ENCODE measurements at regions not wholly inside any gene's neighbourhood (a gene's known extent, or its start where the extent isn't known, plus 50 kb on each side); places are given as distances from the start of the nearest gene placed in this dataset.

GRCh38 chr11:44493930-44494329, 71.5 kb upstream of the CD82 start:
- no peak for ATAC-seq (ENCODE audit: low FRiP score)
- DNase-seq (ENCODE audit: low spot score): no peak
- TF ChIP-seq CTCF (IDR thresholded peaks at IDR 0.05): no peak

- ATAC-seq (ENCODE audit: low FRiP score) (no peak), DNase-seq (ENCODE audit: low spot score) (no peak)
- no peak for TF ChIP-seq CTCF (IDR thresholded peaks at IDR 0.05)
Observed at GRCh38 chr11:44494785-44495184, 70.7 kb upstream of the CD82 start.

- ATAC-seq (ENCODE audit: low FRiP score) (no peak), DNase-seq (ENCODE audit: low spot score) (no peak)
- TF ChIP-seq CTCF (IDR thresholded peaks at IDR 0.05): no peak
Observed at GRCh38 chr11:44496391-44496790, 69.1 kb upstream of the CD82 start.

GRCh38 chr11:44498089-44498871, 67.2 kb upstream of the CD82 start:
- DNase-seq (ENCODE audit: low spot score) (no peak), ATAC-seq (ENCODE audit: low FRiP score) (peak; percentile 42)

GRCh38 chr11:44502506-44502905, 63.0 kb upstream of the CD82 start:
- no peak for TF ChIP-seq CTCF (IDR thresholded peaks at IDR 0.05)
- ATAC-seq (ENCODE audit: low FRiP score): no peak
- DNase-seq (ENCODE audit: low spot score): no peak

More at GRCh38 chr11:44498089-44498871, 67.2 kb upstream of the CD82 start:
- no peak for TF ChIP-seq CTCF (IDR thresholded peaks at IDR 0.05)

- ATAC-seq (ENCODE audit: low FRiP score): no peak
- no peak for DNase-seq (ENCODE audit: low spot score)
- TF ChIP-seq CTCF (IDR thresholded peaks at IDR 0.05): no peak
Observed at GRCh38 chr11:44505581-44506054, 59.8 kb upstream of the CD82 start.

GRCh38 chr11:44506375-44507016, 59.0 kb upstream of the CD82 start:
- no peak for DNase-seq (ENCODE audit: low spot score)
- ATAC-seq (ENCODE audit: low FRiP score): no peak

More at GRCh38 chr11:44506375-44507016, 59.0 kb upstream of the CD82 start:
- no peak for TF ChIP-seq CTCF (IDR thresholded peaks at IDR 0.05)

Data from omental fat pad (tissue), 3 donors.